GM12878 (cell line): ENCODE measurements at regions not wholly inside any gene's neighbourhood (a gene's known extent, or its start where the extent isn't known, plus 50 kb on each side); places are given as distances from the start of the nearest gene placed in this dataset.

ENCODE experiments used
- ATAC-seq: fragments of 200-7000 bp; cut with Tn5 transposase; 3 replicates; pipeline ENCODE4 v1.9.1; 2020; ENCODE audit warnings: mild to moderate bottlenecking, moderate library complexity
- BruUV-seq: library from RNA; stranded (reverse); fragments of 400-500 nt; replicated peaks from 2 replicates; lab custom pipeline; 2021; lab: Mats Ljungman, UMichigan
- CTCF ChIA-PET: fragments of 300-600 bp; sonication (Branson Sonifier 250); formaldehyde crosslinking; extraction: SDS; loops from one replicate; lab custom pipeline; 2021; ENCODE audit warnings: inconsistent platforms; lab: Yijun Ruan, JAX
- POLR2A ChIA-PET: fragments of 350-600 bp; formaldehyde crosslinking; extraction: SDS; loops from one replicate; lab custom pipeline; 2021; ENCODE audit warnings: inconsistent platforms; lab: Charles Lee
- RAD21 ChIA-PET: fragments of 300-600 bp; sonication (Branson Sonifier 250); formaldehyde crosslinking; loops from one replicate; lab custom pipeline; 2023; ENCODE audit warnings: antibody characterized with exemption; ENCODE audit not compliant: unreplicated experiment; lab: Charles Lee
- SMC1A ChIA-PET: fragments of 300-600 bp; sonication (Branson Sonifier 250); formaldehyde crosslinking; loops from one replicate; lab custom pipeline; 2023; ENCODE audit not compliant: unreplicated experiment, uncharacterized antibody; lab: Charles Lee
- DNase-seq: peaks from one replicate; pipeline ENCODE4 v3.0.0-alpha.2; 2011; ENCODE audit warnings: low read depth, low spot score
- FAIRE-seq: peaks from 3 replicates; lab custom pipeline; 2011; peaks lifted over from hg19 to GRCh38; lab: Jason Lieb, UNC
- H2AFZ ChIP-seq: 2 replicates; pipeline ENCODE4 v1.6.0; 2011; ENCODE audit warnings: low read depth, low read length, control low read depth; ENCODE audit not compliant: control insufficient read depth
- H3K27ac ChIP-seq: 2 replicates; pipeline ENCODE4 v1.5.1; 2011; ENCODE audit warnings: control low read depth; ENCODE audit not compliant: control insufficient read depth, insufficient read depth
- H3K27me3 ChIP-seq, 2 experiments: replicated peaks in 1 of 2; 2 replicates each; pipeline versions ENCODE4 v1.6.0 to v1.6.1; 2011; ENCODE audit warnings: low read length in 1 of 2; ENCODE audit not compliant: control insufficient read depth in 2 of 2, insufficient read depth in 2 of 2
- H3K36me3 ChIP-seq, 2 experiments: 2 replicates each; pipeline ENCODE4 v1.5.1; 2011; ENCODE audit warnings: low read length in 1 of 2; ENCODE audit not compliant: control insufficient read depth in 2 of 2, insufficient read depth in 2 of 2
- H3K4me1 ChIP-seq: 2 replicates; pipeline ENCODE4 v1.6.1; 2011; ENCODE audit warnings: mild to moderate bottlenecking, low read length, moderate library complexity, mixed read lengths; ENCODE audit not compliant: control insufficient read depth, insufficient read depth
- H3K4me2 ChIP-seq: 2 replicates; pipeline ENCODE4 v1.6.0; 2011; ENCODE audit warnings: control low read depth; ENCODE audit not compliant: control insufficient read depth, insufficient read depth
- H3K4me3 ChIP-seq: fragments of 200-600 bp; sonication (generic); 2 replicates; pipeline ENCODE4 v1.5.1; 2016
- H3K79me2 ChIP-seq: 2 replicates; pipeline ENCODE4 v1.6.0; 2011; ENCODE audit warnings: low read length; ENCODE audit not compliant: control insufficient read depth, insufficient read depth
- H3K9ac ChIP-seq: 2 replicates; pipeline ENCODE4 v1.8.0; 2011; ENCODE audit warnings: low read length, control low read depth, mixed read lengths; ENCODE audit not compliant: control insufficient read depth, insufficient read depth
- H3K9me3 ChIP-seq: replicated peaks from 3 replicates; pipeline ENCODE4 v1.5.1; 2011; ENCODE audit warnings: mild to moderate bottlenecking, low read length; ENCODE audit not compliant: control insufficient read depth, insufficient read depth
- H4K20me1 ChIP-seq: 2 replicates; pipeline ENCODE4 v1.6.0; 2011; ENCODE audit not compliant: control insufficient read depth, insufficient read depth
- BHLHE40 ChIP-seq, 2 experiments: fragments of 450-650 bp in 1 of 2; IDR thresholded peaks; 2 replicates each; pipeline ENCODE4 v1.6.1; 2011 to 2017; ENCODE audit warnings: low read depth in 2 of 2, borderline replicate concordance in 1 of 2, improper control_type of control experiment in 1 of 2, low read length in 1 of 2, mild to moderate bottlenecking in 1 of 2
- IKZF2 ChIP-seq, 2 experiments: fragments of 450-650 bp; IDR thresholded peaks; 2 replicates each; pipeline ENCODE4 v1.6.1; 2017; ENCODE audit warnings: mild to moderate bottlenecking in 2 of 2, moderate library complexity in 2 of 2
- TAF1 ChIP-seq: IDR thresholded peaks from 2 replicates; pipeline ENCODE4 v1.6.1; 2011; ENCODE audit warnings: mild to moderate bottlenecking, low read depth, low read length, borderline replicate concordance
- TBL1XR1 ChIP-seq: IDR thresholded peaks from 2 replicates; pipeline ENCODE4 v1.6.1; 2012; ENCODE audit warnings: low read depth, low read length, improper control_type of control experiment
- WGBS: methylation state at CpG from one replicate; pipeline ENCODE4 v1.1.6; 2016; ENCODE audit warnings: low lambda C conversion rate; ENCODE audit not compliant: insufficient replicate concordance, insufficient coverage; ENCODE audit errors: missing lambda C conversion rate; 5-methylcytosine and 5-hydroxymethylcytosine counted together
- in situ Hi-C: fragments of 300-500 bp; cut with MboI; formaldehyde crosslinking; loops from 9 replicates; pipeline ENCODE4 v1.14.3; 2018; ENCODE audit warnings: mixed read lengths
- intact Hi-C: fragments of 100-400 bp; cut with micrococcal nuclease; formaldehyde crosslinking; loops from one replicate; pipeline ENCODE4 v1.14.2; 2022; ENCODE audit not compliant: unreplicated experiment
- TF ChIP-seq, protein P1 (sequence below): fragments of 150-350 bp; IDR thresholded peaks from 2 replicates; pipeline ENCODE4 v1.6.1; 2016; ENCODE audit warnings: low read depth, low read length
- TF ChIP-seq, protein P2 (sequence below): IDR thresholded peaks from 2 replicates; pipeline ENCODE4 v1.6.1; 2012; ENCODE audit warnings: low read depth, low read length, improper control_type of control experiment
- TF ChIP-seq, protein P3 (sequence below): fragments of 450-650 bp; IDR thresholded peaks from 2 replicates; pipeline ENCODE4 v1.6.1; 2016; ENCODE audit warnings: mild to moderate bottlenecking

DNA sequence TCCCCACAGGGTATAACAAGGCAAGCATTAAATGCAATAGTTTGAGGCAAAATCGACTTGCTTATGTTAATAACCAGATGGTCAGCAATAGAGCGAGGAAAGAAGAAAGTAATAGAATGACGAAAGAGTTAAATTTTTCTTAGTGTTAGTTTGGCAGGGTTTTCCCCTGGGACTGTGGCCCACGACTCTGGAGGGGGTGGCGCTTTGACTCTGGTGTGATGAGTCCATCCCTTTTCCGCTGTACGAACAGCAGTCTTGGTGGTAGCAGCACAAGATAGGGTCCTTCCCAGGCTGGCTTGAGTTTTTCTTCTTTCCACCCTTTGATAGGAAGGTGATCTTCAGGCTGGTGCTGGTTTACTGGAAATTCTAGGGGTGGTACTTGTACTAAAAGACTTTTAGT lies 69.2 kb upstream of the GMDS start:
- H3K9ac ChIP-seq = no peak overlapping the region
- RAD21 ChIA-PET = no interaction called here
- 52% methylated on average over 7 of the region's 7 CpGs for whole genome bisulfite sequencing

More for the DNA sequence above, 69.2 kb upstream of the GMDS start:
- H3K4me2 ChIP-seq = no peak overlapping the region
- in situ Hi-C loops = no loop called here
- FAIRE-seq = no peak
- H4K20me1 ChIP-seq = no peaks in the 10 kb centered on the region
- no peak overlapping the region for H3K4me3 ChIP-seq
- TF ChIP-seq BHLHE40 (IDR thresholded peaks at IDR 0.05; ENCODE audit: borderline replicate concordance in 1 of 2, low read depth in 2 of 2, low read length in 1 of 2) (no peak), TAF1 (no peak), IKZF2 (IDR thresholded peaks at IDR 0.05) (no peak), TBL1XR1 (no peak)
- TF ChIP-seq, protein P1, sequence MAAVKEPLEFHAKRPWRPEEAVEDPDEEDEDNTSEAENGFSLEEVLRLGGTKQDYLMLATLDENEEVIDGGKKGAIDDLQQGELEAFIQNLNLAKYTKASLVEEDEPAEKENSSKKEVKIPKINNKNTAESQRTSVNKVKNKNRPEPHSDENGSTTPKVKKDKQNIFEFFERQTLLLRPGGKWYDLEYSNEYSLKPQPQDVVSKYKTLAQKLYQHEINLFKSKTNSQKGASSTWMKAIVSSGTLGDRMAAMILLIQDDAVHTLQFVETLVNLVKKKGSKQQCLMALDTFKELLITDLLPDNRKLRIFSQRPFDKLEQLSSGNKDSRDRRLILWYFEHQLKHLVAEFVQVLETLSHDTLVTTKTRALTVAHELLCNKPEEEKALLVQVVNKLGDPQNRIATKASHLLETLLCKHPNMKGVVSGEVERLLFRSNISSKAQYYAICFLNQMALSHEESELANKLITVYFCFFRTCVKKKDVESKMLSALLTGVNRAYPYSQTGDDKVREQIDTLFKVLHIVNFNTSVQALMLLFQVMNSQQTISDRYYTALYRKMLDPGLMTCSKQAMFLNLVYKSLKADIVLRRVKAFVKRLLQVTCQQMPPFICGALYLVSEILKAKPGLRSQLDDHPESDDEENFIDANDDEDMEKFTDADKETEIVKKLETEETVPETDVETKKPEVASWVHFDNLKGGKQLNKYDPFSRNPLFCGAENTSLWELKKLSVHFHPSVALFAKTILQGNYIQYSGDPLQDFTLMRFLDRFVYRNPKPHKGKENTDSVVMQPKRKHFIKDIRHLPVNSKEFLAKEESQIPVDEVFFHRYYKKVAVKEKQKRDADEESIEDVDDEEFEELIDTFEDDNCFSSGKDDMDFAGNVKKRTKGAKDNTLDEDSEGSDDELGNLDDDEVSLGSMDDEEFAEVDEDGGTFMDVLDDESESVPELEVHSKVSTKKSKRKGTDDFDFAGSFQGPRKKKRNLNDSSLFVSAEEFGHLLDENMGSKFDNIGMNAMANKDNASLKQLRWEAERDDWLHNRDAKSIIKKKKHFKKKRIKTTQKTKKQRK = no peak
- TF ChIP-seq, protein P2, sequence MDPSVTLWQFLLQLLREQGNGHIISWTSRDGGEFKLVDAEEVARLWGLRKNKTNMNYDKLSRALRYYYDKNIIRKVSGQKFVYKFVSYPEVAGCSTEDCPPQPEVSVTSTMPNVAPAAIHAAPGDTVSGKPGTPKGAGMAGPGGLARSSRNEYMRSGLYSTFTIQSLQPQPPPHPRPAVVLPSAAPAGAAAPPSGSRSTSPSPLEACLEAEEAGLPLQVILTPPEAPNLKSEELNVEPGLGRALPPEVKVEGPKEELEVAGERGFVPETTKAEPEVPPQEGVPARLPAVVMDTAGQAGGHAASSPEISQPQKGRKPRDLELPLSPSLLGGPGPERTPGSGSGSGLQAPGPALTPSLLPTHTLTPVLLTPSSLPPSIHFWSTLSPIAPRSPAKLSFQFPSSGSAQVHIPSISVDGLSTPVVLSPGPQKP = no peak
- TF ChIP-seq, protein P3, sequence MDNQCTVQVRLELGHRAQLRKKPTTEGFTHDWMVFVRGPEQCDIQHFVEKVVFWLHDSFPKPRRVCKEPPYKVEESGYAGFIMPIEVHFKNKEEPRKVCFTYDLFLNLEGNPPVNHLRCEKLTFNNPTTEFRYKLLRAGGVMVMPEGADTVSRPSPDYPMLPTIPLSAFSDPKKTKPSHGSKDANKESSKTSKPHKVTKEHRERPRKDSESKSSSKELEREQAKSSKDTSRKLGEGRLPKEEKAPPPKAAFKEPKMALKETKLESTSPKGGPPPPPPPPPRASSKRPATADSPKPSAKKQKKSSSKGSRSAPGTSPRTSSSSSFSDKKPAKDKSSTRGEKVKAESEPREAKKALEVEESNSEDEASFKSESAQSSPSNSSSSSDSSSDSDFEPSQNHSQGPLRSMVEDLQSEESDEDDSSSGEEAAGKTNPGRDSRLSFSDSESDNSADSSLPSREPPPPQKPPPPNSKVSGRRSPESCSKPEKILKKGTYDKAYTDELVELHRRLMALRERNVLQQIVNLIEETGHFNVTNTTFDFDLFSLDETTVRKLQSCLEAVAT = no peak
- H2AFZ ChIP-seq = no peak overlapping the region
- ChIA-PET CTCF (no interaction called here), SMC1A (no interaction called here), POLR2A (no interaction called here)
- H3K9me3 ChIP-seq = no peaks in the 10 kb centered on the region; the same call in 2 of the 3 replicates
- no peak for DNase-seq
- no peaks in the 10 kb centered on the region for H3K4me1 ChIP-seq
- H3K79me2 ChIP-seq = no peaks in the 10 kb centered on the region
- no peaks in the 10 kb centered on the region for H3K36me3 ChIP-seq
- intact Hi-C loops = no loop called here
- ATAC-seq = no peak
- no TSS peak for BruUV-seq
- no peak overlapping the region for H3K27ac ChIP-seq
- no peaks in the 10 kb centered on the region for H3K27me3 ChIP-seq
